Trophoblast cell (in vitro differentiated cells and primary cell): ENCODE measurements at regions not wholly inside any gene's neighbourhood (a gene's known extent, or its start where the extent isn't known, plus 50 kb on each side); places are given as distances from the start of the nearest gene placed in this dataset.
A peak's percentile ranks its signal among the peaks of the same experiment; 100 is the strongest.

Source experiments
- DNase-seq, 2 donors: peaks; one replicate each; pipeline ENCODE4 v3.0.0-alpha.2; 2016
- H2AFZ ChIP-seq: 2 replicates; pipeline ENCODE4 v1.6.1; 2013; ENCODE audit warnings: low read length, moderate library complexity, mild to moderate bottlenecking; ENCODE audit not compliant: insufficient read depth, poor library complexity
- H2AK5ac ChIP-seq: 2 replicates; pipeline ENCODE4 v1.6.1; 2013; ENCODE audit warnings: mild to moderate bottlenecking, low read length
- H2BK120ac ChIP-seq: 2 replicates; pipeline ENCODE4 v1.6.1; 2013; ENCODE audit warnings: low read length, mild to moderate bottlenecking, moderate library complexity; ENCODE audit not compliant: insufficient read depth, poor library complexity
- H2BK12ac ChIP-seq: 2 replicates; pipeline ENCODE4 v1.6.1; 2013; ENCODE audit warnings: mild to moderate bottlenecking, low read length, moderate library complexity
- H2BK5ac ChIP-seq: 2 replicates; pipeline ENCODE4 v1.6.1; 2013; ENCODE audit warnings: low read length, low read depth, moderate library complexity, mild to moderate bottlenecking; ENCODE audit not compliant: poor library complexity
- H3K14ac ChIP-seq: 2 replicates; pipeline ENCODE4 v1.6.1; 2013; ENCODE audit warnings: mild to moderate bottlenecking, low read length
- H3K18ac ChIP-seq: 2 replicates; pipeline ENCODE4 v1.6.1; 2013; ENCODE audit warnings: mild to moderate bottlenecking, low read length
- H3K23ac ChIP-seq: 2 replicates; pipeline ENCODE4 v1.6.1; 2013; ENCODE audit warnings: low read length
- H3K27ac ChIP-seq: 2 replicates; pipeline ENCODE4 v1.5.1; 2013; ENCODE audit warnings: low read depth, mild to moderate bottlenecking, inconsistent platforms, low read length, moderate library complexity
- H3K27me3 ChIP-seq: 2 replicates; pipeline ENCODE4 v1.6.1; 2013; ENCODE audit warnings: inconsistent platforms, mild to moderate bottlenecking, low read length, moderate library complexity; ENCODE audit not compliant: insufficient read depth
- H3K36me3 ChIP-seq, 2 experiments: 1 replicate in 1 of 2; 2 replicates in 1 of 2; pipeline ENCODE4 v1.6.1; 2013; ENCODE audit warnings: low read length in 2 of 2, mild to moderate bottlenecking in 2 of 2, moderate library complexity in 1 of 2; ENCODE audit not compliant: insufficient read depth in 2 of 2, control insufficient read depth in 1 of 2
- H3K4ac ChIP-seq: 2 replicates; pipeline ENCODE4 v1.6.1; 2013; ENCODE audit warnings: low read depth, mild to moderate bottlenecking, low read length, moderate library complexity
- H3K4me1 ChIP-seq, 2 experiments: 1 replicate in 1 of 2; 2 replicates in 1 of 2; pipeline ENCODE4 v1.6.1; 2013; ENCODE audit warnings: low read length in 2 of 2, mild to moderate bottlenecking in 2 of 2, moderate library complexity in 1 of 2; ENCODE audit not compliant: insufficient read depth in 2 of 2, control insufficient read depth in 1 of 2
- H3K4me2 ChIP-seq: 2 replicates; pipeline ENCODE4 v1.6.1; 2013; ENCODE audit warnings: inconsistent platforms, mild to moderate bottlenecking, low read length, moderate library complexity
- H3K4me3 ChIP-seq: 2 replicates; pipeline ENCODE4 v1.5.1; 2013; ENCODE audit warnings: mild to moderate bottlenecking, low read depth, low read length, inconsistent platforms
- H3K79me1 ChIP-seq: one replicate; pipeline ENCODE4 v1.6.1; 2013; ENCODE audit warnings: low read length
- H3K79me2 ChIP-seq: 2 replicates; pipeline ENCODE4 v1.6.1; 2013; ENCODE audit warnings: low read length, mild to moderate bottlenecking; ENCODE audit not compliant: control insufficient read depth, insufficient read depth, poor library complexity
- H3K9ac ChIP-seq: 2 replicates; pipeline ENCODE4 v1.6.1; 2013; ENCODE audit warnings: mild to moderate bottlenecking, low read length
- H3K9me3 ChIP-seq: 2 replicates; pipeline ENCODE4 v1.6.1; 2013; ENCODE audit warnings: low read depth, mild to moderate bottlenecking, control low read depth, inconsistent platforms, low read length; ENCODE audit not compliant: insufficient read depth
- H4K12ac ChIP-seq: 2 replicates; pipeline ENCODE4 v1.6.1; 2013; ENCODE audit warnings: low read depth, mild to moderate bottlenecking, low read length, moderate library complexity
- H4K8ac ChIP-seq: 2 replicates; pipeline ENCODE4 v1.6.1; 2013; ENCODE audit warnings: low read depth, mild to moderate bottlenecking, low read length, moderate library complexity
- H4K91ac ChIP-seq: one replicate; pipeline ENCODE4 v1.6.1; 2013; ENCODE audit warnings: low read depth, mild to moderate bottlenecking, low read length, moderate library complexity
- WGBS: extraction: QIAGEN DNeasy Blood & Tissue Kit; methylation state at CpG from one replicate; pipeline ENCODE4 v1.1.7; 2013; ENCODE audit warnings: missing lambda C conversion rate; ENCODE audit not compliant: insufficient read length, insufficient coverage; ENCODE audit errors: extremely low coverage; 5-methylcytosine and 5-hydroxymethylcytosine counted together

DNA sequence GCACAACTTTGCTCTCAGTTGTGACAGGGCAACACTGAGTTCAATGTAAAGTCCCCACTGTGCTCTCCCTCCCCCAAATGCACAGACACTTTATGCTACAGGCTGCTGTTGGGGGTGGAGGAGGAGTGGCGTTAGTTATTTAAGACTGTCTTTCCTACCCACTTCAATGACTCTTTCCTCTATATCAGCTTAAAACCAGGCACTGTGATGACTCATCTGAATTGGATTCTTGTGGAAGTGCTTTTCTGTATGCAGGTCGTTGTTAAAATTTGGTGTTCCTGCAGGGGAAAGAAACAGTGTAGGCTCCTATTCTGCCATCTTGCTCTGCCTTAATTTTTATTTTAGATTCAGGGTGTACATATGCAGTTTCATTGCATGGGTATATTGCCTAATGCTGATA, 1157.2 kb upstream of the ADGRL3 start:
- WGBS: no CpG with 5 or more reads among the region's 2 CpGs
- Histone ChIP-seq H3K36me3 (no peaks in the 10 kb centered on the region), H3K14ac (no peak overlapping the region), H2AK5ac (no peak overlapping the region), H2BK12ac (no peak overlapping the region), H4K91ac (no peak overlapping the region), H2BK5ac (no peak overlapping the region), H3K4me3 (no peak overlapping the region), H4K12ac (no peak overlapping the region), H3K18ac (no peak overlapping the region), H2AFZ (no peak overlapping the region), H3K9me3 (peaks cover 3% of the 10 kb centered on the region), H3K9ac (no peak overlapping the region), H2BK120ac (no peak overlapping the region), H3K4ac (no peak overlapping the region), H3K79me1 (no peaks in the 10 kb centered on the region), H3K79me2 (no peaks in the 10 kb centered on the region), H3K23ac (no peak overlapping the region), H4K8ac (no peak overlapping the region), H3K4me2 (peak overlapping the region; percentile 28), H3K27me3 (no peaks in the 10 kb centered on the region), H3K27ac (no peak overlapping the region), H3K4me1 (peaks cover 3% of the 10 kb centered on the region in 2 experiments)
- DNase-seq: peak in 1 of 2 donors; percentile 14

DNA sequence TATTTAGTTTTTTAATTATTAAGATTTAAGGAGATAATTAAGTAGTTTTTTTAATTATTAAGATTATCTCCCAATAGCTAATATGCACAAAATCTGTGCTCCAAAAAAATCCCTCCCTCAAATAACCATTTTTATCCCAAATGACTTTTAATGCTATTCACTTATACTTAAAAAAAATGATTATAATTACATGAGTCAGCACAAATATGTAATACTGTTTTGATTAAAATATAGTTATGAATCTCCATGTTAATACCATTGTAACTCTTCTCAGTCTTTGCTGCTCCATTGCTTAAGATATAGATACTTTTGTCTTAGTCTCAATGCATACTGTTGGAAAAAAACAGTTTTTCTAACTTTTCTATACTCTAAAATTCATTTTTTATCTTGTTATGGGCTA, 1121.1 kb upstream of the ADGRL3 start:
- Histone ChIP-seq H3K9me3 (no peaks in the 10 kb centered on the region), H4K8ac (no peak overlapping the region), H3K79me2 (no peaks in the 10 kb centered on the region), H3K4ac (no peak overlapping the region), H3K23ac (no peak overlapping the region), H2BK12ac (no peak overlapping the region), H3K9ac (no peak overlapping the region), H2AK5ac (no peak overlapping the region), H3K18ac (no peak overlapping the region), H2BK5ac (no peak overlapping the region), H4K12ac (no peak overlapping the region), H3K36me3 (no peaks in the 10 kb centered on the region), H3K27ac (no peak overlapping the region), H3K4me3 (no peak overlapping the region), H3K27me3 (no peaks in the 10 kb centered on the region), H3K14ac (no peak overlapping the region), H2AFZ (no peak overlapping the region), H3K4me1 (no peaks in the 10 kb centered on the region), H4K91ac (no peak overlapping the region), H3K4me2 (no peak overlapping the region), H3K79me1 (no peaks in the 10 kb centered on the region), H2BK120ac (no peak overlapping the region)
- DNase-seq: no peak

DNA sequence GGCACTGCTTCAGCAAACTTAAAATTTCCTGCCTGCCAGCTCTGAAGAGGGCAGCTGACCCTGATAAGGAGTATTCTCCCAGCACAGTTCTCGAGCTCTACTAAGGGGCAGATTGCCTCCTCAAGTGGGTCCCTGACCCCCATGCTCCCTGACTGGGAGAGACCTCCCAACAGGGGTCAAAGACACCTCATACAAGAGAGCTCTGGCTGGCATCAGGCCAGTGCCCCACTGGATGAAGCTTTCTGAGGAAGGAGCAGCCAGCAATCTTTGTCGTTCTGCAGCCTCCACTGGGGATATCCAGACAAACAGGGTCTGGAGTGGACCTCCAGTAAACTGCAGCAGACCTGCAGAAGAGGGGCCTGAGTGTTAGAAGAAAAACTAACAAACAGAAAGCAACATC, 1118.3 kb upstream of the ADGRL3 start:
- H3K4me2 ChIP-seq: no peak overlapping the region

DNA sequence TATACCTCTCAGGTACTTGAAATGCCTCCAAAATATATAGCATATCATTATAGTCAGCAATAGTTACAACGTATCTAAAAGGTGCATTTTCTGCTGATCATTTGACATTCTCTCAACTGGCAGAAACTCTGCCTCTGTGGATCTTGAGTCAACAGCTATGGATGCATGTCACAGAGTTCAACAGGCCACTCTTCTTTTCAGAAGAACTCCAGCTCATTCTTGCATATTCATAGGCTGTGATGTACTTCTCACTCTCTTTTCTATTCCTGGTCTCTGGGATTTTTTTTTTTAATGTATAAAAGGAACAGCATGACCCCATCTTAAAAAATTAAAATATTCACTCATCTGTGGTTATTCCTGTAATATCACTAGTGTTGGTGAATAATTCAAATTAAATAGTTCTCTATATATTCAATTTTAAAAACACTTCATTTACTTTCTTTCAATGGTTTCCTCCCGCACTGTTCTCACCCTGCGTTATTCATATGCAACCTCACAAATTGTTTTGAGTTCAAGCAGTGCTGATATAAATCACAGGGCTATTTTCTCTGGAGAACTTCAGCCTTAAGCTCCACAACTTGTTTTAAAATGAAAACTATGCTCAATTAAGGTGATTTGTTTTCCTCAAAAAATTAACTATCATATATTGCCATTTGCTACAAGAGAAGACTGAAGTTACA, 1111.2 kb upstream of the ADGRL3 start:
- Histone ChIP-seq H3K27ac (no peak overlapping the region), H3K9ac (no peak overlapping the region), H3K14ac (no peak overlapping the region), H3K4me1 (no peaks in the 10 kb centered on the region), H2BK120ac (no peak overlapping the region), H3K27me3 (no peaks in the 10 kb centered on the region), H2BK12ac (no peak overlapping the region), H3K18ac (no peak overlapping the region), H4K8ac (no peak overlapping the region), H3K79me2 (no peaks in the 10 kb centered on the region), H2AFZ (no peak overlapping the region), H2BK5ac (no peak overlapping the region), H3K4me2 (no peak overlapping the region), H3K9me3 (no peaks in the 10 kb centered on the region), H4K91ac (no peak overlapping the region), H3K4ac (no peak overlapping the region), H3K4me3 (no peak overlapping the region), H3K36me3 (no peaks in the 10 kb centered on the region), H3K23ac (no peak overlapping the region), H4K12ac (no peak overlapping the region), H2AK5ac (no peak overlapping the region), H3K79me1 (no peaks in the 10 kb centered on the region)
- DNase-seq: no peak
- no CpG with 5 or more reads among the region's 3 CpGs for WGBS

More for the DNA sequence above, 1118.3 kb upstream of the ADGRL3 start:
- Histone ChIP-seq H3K36me3 (no peaks in the 10 kb centered on the region), H2AK5ac (no peak overlapping the region), H4K8ac (no peak overlapping the region), H3K9ac (no peak overlapping the region), H2BK12ac (no peak overlapping the region), H3K4me3 (no peak overlapping the region), H2BK5ac (no peak overlapping the region), H3K79me2 (no peaks in the 10 kb centered on the region), H3K27me3 (no peaks in the 10 kb centered on the region), H4K91ac (no peak overlapping the region), H3K4me1 (no peaks in the 10 kb centered on the region), H3K14ac (no peak overlapping the region), H3K23ac (no peak overlapping the region), H3K9me3 (no peaks in the 10 kb centered on the region), H3K4ac (no peak overlapping the region), H3K27ac (no peak overlapping the region), H3K18ac (no peak overlapping the region), H3K79me1 (no peaks in the 10 kb centered on the region), H2AFZ (no peak overlapping the region), H4K12ac (no peak overlapping the region), H2BK120ac (no peak overlapping the region)
- WGBS: no CpG with 5 or more reads among the region's 2 CpGs
- DNase-seq: no peak
